ENCODE measurements at regions not wholly inside any gene's neighbourhood (a gene's known extent, or its start where the extent isn't known, plus 50 kb on each side); places are given as distances from the start of the nearest gene placed in this dataset.

- H3K9ac ChIP-seq (ENCODE audit: insufficient read depth, low read length) = no peak overlapping the region
- H2AFZ ChIP-seq (ENCODE audit: low read length) = no peak overlapping the region
- no peak overlapping the region for H3K27ac ChIP-seq (ENCODE audit: insufficient read depth, low read length)
- no peak for DNase-seq (ENCODE audit: low read depth in 2 of 2)
- no peaks in the 10 kb centered on the region for H4K20me1 ChIP-seq (ENCODE audit: control insufficient read depth, extremely low read depth, insufficient read depth, low read length)
- TF ChIP-seq EZH2 (IDR thresholded peaks at IDR 0.05; ENCODE audit: low read length, missing control alignments) = no peak
- no peak for TF ChIP-seq CTCF (conservative IDR thresholded peaks at IDR 0.05 in 1 of 2, IDR thresholded peaks at IDR 0.05 in 1 of 2; ENCODE audit: low read depth in 1 of 2, low read length in 2 of 2)
- H3K79me2 ChIP-seq (ENCODE audit: control insufficient read depth, insufficient read depth, low read length) = no peaks in the 10 kb centered on the region
- no peaks in the 10 kb centered on the region for H3K27me3 ChIP-seq (ENCODE audit: control insufficient read depth, insufficient read depth, low read length)
- no peaks in the 10 kb centered on the region for H3K9me3 ChIP-seq (ENCODE audit: control insufficient read depth, insufficient read depth, low read depth, low read length)
- H3K4me3 ChIP-seq (replicated peaks in 1 of 4; ENCODE audit: control extremely low read depth in 1 of 4, insufficient read depth in 1 of 4, low read depth in 3 of 4, low read length in 4 of 4) = no peak overlapping the region
- no peaks in the 10 kb centered on the region for H3K36me3 ChIP-seq (ENCODE audit: control insufficient read depth, insufficient read depth, low read length)
- H3K4me2 ChIP-seq (ENCODE audit: extremely low read depth, insufficient read depth, low read length) = no peak overlapping the region
- H3K4me1 ChIP-seq (ENCODE audit: control insufficient read depth, extremely low read depth, insufficient read depth, low read length) = no peaks in the 10 kb centered on the region
Measured at GRCh38 chr14:105600939-105601359, 74.6 kb downstream of the TMEM121 start.

- no peaks in the 10 kb centered on the region for H3K27me3 ChIP-seq (ENCODE audit: control insufficient read depth, insufficient read depth, low read length)
- DNase-seq (ENCODE audit: low read depth in 2 of 2) = no peak
- H3K4me2 ChIP-seq (ENCODE audit: extremely low read depth, insufficient read depth, low read length) = no peak overlapping the region
- H3K9ac ChIP-seq (ENCODE audit: insufficient read depth, low read length) = no peak overlapping the region
- H2AFZ ChIP-seq (ENCODE audit: low read length) = no peak overlapping the region
- H3K4me3 ChIP-seq (replicated peaks in 1 of 4; ENCODE audit: control extremely low read depth in 1 of 4, insufficient read depth in 1 of 4, low read depth in 3 of 4, low read length in 4 of 4) = no peak overlapping the region
- no peaks in the 10 kb centered on the region for H3K79me2 ChIP-seq (ENCODE audit: control insufficient read depth, insufficient read depth, low read length)
- no peaks in the 10 kb centered on the region for H3K4me1 ChIP-seq (ENCODE audit: control insufficient read depth, extremely low read depth, insufficient read depth, low read length)
- TF ChIP-seq CTCF (conservative IDR thresholded peaks at IDR 0.05 in 1 of 2, IDR thresholded peaks at IDR 0.05 in 1 of 2; ENCODE audit: low read depth in 1 of 2, low read length in 2 of 2) (no peak), EZH2 (IDR thresholded peaks at IDR 0.05; ENCODE audit: low read length, missing control alignments) (no peak)
- no peak overlapping the region for H3K27ac ChIP-seq (ENCODE audit: insufficient read depth, low read length)
- H4K20me1 ChIP-seq (ENCODE audit: control insufficient read depth, extremely low read depth, insufficient read depth, low read length) = no peaks in the 10 kb centered on the region
- no peaks in the 10 kb centered on the region for H3K9me3 ChIP-seq (ENCODE audit: control insufficient read depth, insufficient read depth, low read depth, low read length)
- no peaks in the 10 kb centered on the region for H3K36me3 ChIP-seq (ENCODE audit: control insufficient read depth, insufficient read depth, low read length)
Measured at GRCh38 chr14:105601360-105602242, 75.2 kb downstream of the TMEM121 start.

GRCh38 chr14:105602243-105602750 lies 75.9 kb downstream of the TMEM121 start:
- H3K27ac ChIP-seq (ENCODE audit: insufficient read depth, low read length) = no peak overlapping the region
- H3K4me3 ChIP-seq (replicated peaks in 1 of 4; ENCODE audit: control extremely low read depth in 1 of 4, insufficient read depth in 1 of 4, low read depth in 3 of 4, low read length in 4 of 4) = no peak overlapping the region
- TF ChIP-seq EZH2 (IDR thresholded peaks at IDR 0.05; ENCODE audit: low read length, missing control alignments) (no peak), CTCF (conservative IDR thresholded peaks at IDR 0.05 in 1 of 2, IDR thresholded peaks at IDR 0.05 in 1 of 2; ENCODE audit: low read depth in 1 of 2, low read length in 2 of 2) (no peak)
- no peaks in the 10 kb centered on the region for H3K79me2 ChIP-seq (ENCODE audit: control insufficient read depth, insufficient read depth, low read length)
- DNase-seq (ENCODE audit: low read depth in 2 of 2) = no peak
- H3K9ac ChIP-seq (ENCODE audit: insufficient read depth, low read length) = no peak overlapping the region
- H2AFZ ChIP-seq (ENCODE audit: low read length) = no peak overlapping the region
- no peaks in the 10 kb centered on the region for H4K20me1 ChIP-seq (ENCODE audit: control insufficient read depth, extremely low read depth, insufficient read depth, low read length)
- H3K36me3 ChIP-seq (ENCODE audit: control insufficient read depth, insufficient read depth, low read length) = no peaks in the 10 kb centered on the region
- H3K9me3 ChIP-seq (ENCODE audit: control insufficient read depth, insufficient read depth, low read depth, low read length) = no peaks in the 10 kb centered on the region
- H3K27me3 ChIP-seq (ENCODE audit: control insufficient read depth, insufficient read depth, low read length) = no peaks in the 10 kb centered on the region
- no peak overlapping the region for H3K4me2 ChIP-seq (ENCODE audit: extremely low read depth, insufficient read depth, low read length)
- no peaks in the 10 kb centered on the region for H3K4me1 ChIP-seq (ENCODE audit: control insufficient read depth, extremely low read depth, insufficient read depth, low read length)
